BLaER1 treated with 17β-estradiol and CSF1 and Interleukin-3, amounts not matched to agents 10 nM and 100 nM (cell line): ENCODE measurements at regions not wholly inside any gene's neighbourhood (a gene's known extent, or its start where the extent isn't known, plus 50 kb on each side); places are given as distances from the start of the nearest gene placed in this dataset.

Experiments used
- H3K27ac ChIP-seq, 11 experiments: shearing (Covaris generic); formaldehyde crosslinking; 2 replicates each; pipeline ENCODE4 v1.8.1; 2022
- H3K27me3 ChIP-seq, 11 experiments: shearing (Covaris generic); formaldehyde crosslinking; 2 replicates each; pipeline ENCODE4 v1.8.1; 2022
- H3K36me3 ChIP-seq, 11 experiments: shearing (Covaris generic); formaldehyde crosslinking; 2 replicates each; pipeline ENCODE4 v1.8.1; 2022
- H3K4me1 ChIP-seq, 10 experiments: shearing (Covaris generic); formaldehyde crosslinking; 2 replicates each; pipeline ENCODE4 v1.8.1; 2022
- H3K4me2 ChIP-seq, 11 experiments: shearing (Covaris generic); formaldehyde crosslinking; 2 replicates each; pipeline ENCODE4 v1.8.1; 2022
- H3K4me3 ChIP-seq, 10 experiments: shearing (Covaris generic); formaldehyde crosslinking; 2 replicates each; pipeline ENCODE4 v1.8.1; 2022
- H3K9ac ChIP-seq, 11 experiments: shearing (Covaris generic); formaldehyde crosslinking; 2 replicates each; pipeline ENCODE4 v1.8.1; 2022
- H3K9me3 ChIP-seq, 11 experiments: shearing (Covaris generic); formaldehyde crosslinking; replicated peaks in 1 of 11; 2 replicates each; pipeline ENCODE4 v1.8.1; 2022
- H4K20me1 ChIP-seq, 11 experiments: shearing (Covaris generic); formaldehyde crosslinking; 2 replicates each; pipeline ENCODE4 v1.8.1; 2022
- Cebpa-rat ChIP-seq, 11 experiments: shearing (Covaris generic); IDR thresholded peaks; 2 replicates each; pipeline ENCODE4 v1.8.1; 2022

DNA sequence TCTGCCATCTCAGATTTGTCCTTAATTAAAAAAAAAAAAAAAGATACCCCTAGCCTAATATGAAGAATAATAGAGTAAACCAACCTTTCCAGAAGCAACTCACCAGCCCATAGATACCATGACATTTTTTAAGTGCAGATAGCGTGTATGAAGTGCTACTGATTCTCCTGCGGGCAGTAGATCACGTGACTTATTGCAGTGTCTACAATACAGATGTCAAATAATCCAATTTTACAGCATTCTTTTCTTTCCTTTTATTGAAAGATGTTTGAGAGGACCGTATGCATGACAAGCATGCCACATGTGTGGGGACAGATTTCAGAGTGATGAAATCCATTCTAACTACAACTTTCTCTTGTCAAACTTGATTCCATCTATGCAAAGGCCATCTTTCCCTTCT is 232.9 kb upstream of the SP4 start:
- no peak for TF ChIP-seq Cebpa-rat (IDR thresholded peaks at IDR 0.05)
- Histone ChIP-seq H3K36me3 (no peaks in the 10 kb centered on the region), H3K9ac (no peak overlapping the region), H3K9me3 (0 out of 22 replicates have a peak, but pooled peaks cover 0 to 5% (median 0%) of the 10 kb centered on the region in 11 experiments), H3K4me3 (no peak overlapping the region), H3K4me1 (peaks cover 0 to 8% (median 2%) of the 10 kb centered on the region in 10 experiments; a peak in 4 of 20 replicates), H4K20me1 (no peaks in the 10 kb centered on the region), H3K27ac (no peak overlapping the region), H3K27me3 (no peaks in the 10 kb centered on the region), H3K4me2 (no peak overlapping the region)

GRCh38 chr7:21198921-21199320 is 229.0 kb upstream of the SP4 start:
- H3K27me3 ChIP-seq: no peaks in the 10 kb centered on the region
- H3K4me1 ChIP-seq: peaks cover 0 to 8% (median 2%) of the 10 kb centered on the region in 10 experiments; a peak in 4 of 20 replicates
- no peak overlapping the region for H3K4me3 ChIP-seq
- no peak for TF ChIP-seq Cebpa-rat (IDR thresholded peaks at IDR 0.05)
- no peaks in the 10 kb centered on the region for H4K20me1 ChIP-seq
- H3K9me3 ChIP-seq: 0 out of 22 replicates have a peak, but pooled peaks cover 0 to 5% (median 0%) of the 10 kb centered on the region in 11 experiments
- no peaks in the 10 kb centered on the region for H3K36me3 ChIP-seq
- no peak overlapping the region for H3K9ac ChIP-seq
- no peak overlapping the region for H3K4me2 ChIP-seq
- H3K27ac ChIP-seq: no peak overlapping the region

DNA sequence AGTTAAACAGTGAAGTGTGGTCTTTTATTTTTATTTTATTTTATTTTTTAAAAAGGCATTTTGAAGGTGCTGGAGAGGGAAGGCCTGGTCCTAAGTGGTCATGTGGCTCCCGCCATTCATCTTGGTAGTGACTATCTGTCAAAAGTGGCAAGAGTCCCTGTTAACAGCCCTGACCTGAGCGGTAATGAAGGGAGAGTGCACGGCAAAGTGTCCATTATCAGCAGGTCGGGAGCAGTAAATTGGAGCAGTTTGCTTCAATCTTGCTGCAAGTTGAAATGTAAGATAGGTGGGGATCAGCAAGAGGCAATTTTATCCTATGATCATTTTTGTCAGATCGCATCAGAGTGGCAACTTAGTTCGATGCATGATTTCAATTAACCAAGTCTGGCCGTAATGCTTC is 227.4 kb upstream of the SP4 start:
- Histone ChIP-seq H4K20me1 (no peaks in the 10 kb centered on the region), H3K9me3 (0 out of 22 replicates have a peak, but pooled peaks cover 0 to 5% (median 0%) of the 10 kb centered on the region in 11 experiments), H3K4me1 (peaks cover 0 to 8% (median 2%) of the 10 kb centered on the region in 10 experiments; a peak in 4 of 20 replicates), H3K27ac (no peak overlapping the region), H3K36me3 (no peaks in the 10 kb centered on the region), H3K27me3 (no peaks in the 10 kb centered on the region), H3K9ac (no peak overlapping the region), H3K4me2 (no peak overlapping the region), H3K4me3 (no peak overlapping the region)
- no peak for TF ChIP-seq Cebpa-rat (IDR thresholded peaks at IDR 0.05)

DNA sequence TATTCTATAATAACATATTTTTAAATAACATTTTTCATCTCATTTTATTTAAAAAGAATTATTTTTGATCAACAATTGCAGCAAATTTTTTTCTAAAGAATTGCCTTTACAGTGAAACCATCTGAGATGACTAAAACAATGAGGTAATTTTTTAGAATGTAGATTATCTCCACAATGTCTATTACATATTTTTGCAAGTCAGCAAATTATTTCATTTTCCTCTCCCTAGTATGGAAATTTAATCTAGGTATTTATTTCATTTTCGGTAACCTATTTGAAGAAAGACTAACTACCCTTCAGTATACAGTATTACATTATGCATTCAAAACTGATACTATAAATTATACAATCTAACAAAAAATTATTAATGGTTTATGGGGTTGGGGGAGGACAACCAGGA is 213.2 kb upstream of the SP4 start:
- no peaks in the 10 kb centered on the region for H3K9me3 ChIP-seq
- no peaks in the 10 kb centered on the region for H4K20me1 ChIP-seq
- no peaks in the 10 kb centered on the region for H3K4me1 ChIP-seq
- no peak for TF ChIP-seq Cebpa-rat (IDR thresholded peaks at IDR 0.05)
- H3K4me3 ChIP-seq: no peak overlapping the region
- no peaks in the 10 kb centered on the region for H3K27me3 ChIP-seq
- no peak overlapping the region for H3K27ac ChIP-seq
- no peaks in the 10 kb centered on the region for H3K36me3 ChIP-seq
- H3K9ac ChIP-seq: no peak overlapping the region
- no peak overlapping the region for H3K4me2 ChIP-seq

DNA sequence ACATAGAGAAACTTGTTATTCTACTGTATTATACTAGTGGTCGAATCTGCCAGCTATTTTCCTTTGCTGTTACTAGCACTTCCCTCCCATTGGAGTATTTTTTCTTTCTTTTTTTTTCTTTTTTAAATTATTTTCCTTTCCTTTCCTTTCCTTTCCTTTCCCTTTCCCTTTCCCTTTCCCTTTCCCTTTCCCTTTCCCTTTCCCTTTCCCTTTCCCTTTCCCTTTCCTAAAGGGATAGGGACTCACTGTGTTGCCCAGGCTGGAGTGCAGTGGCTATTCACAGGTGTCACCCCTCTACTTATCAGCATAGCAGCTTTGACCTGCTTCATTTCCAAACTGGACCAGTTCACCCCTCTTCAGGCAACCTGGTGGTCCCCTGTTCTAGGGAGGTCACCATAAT is 212.6 kb upstream of the SP4 start:
- Histone ChIP-seq H3K27ac (no peak overlapping the region), H3K36me3 (no peaks in the 10 kb centered on the region), H3K4me2 (no peak overlapping the region), H3K27me3 (no peaks in the 10 kb centered on the region), H4K20me1 (no peaks in the 10 kb centered on the region), H3K9me3 (no peaks in the 10 kb centered on the region), H3K4me3 (no peak overlapping the region), H3K9ac (no peak overlapping the region), H3K4me1 (no peaks in the 10 kb centered on the region)
- no peak for TF ChIP-seq Cebpa-rat (IDR thresholded peaks at IDR 0.05)

GRCh38 chr7:21217365-21217764 is 210.5 kb upstream of the SP4 start:
- Histone ChIP-seq H3K27me3 (no peaks in the 10 kb centered on the region), H3K4me3 (no peak overlapping the region), H3K36me3 (no peaks in the 10 kb centered on the region), H3K9ac (no peak overlapping the region), H3K4me2 (no peak overlapping the region), H3K4me1 (no peaks in the 10 kb centered on the region), H3K9me3 (no peaks in the 10 kb centered on the region), H3K27ac (no peak overlapping the region), H4K20me1 (no peaks in the 10 kb centered on the region)
- TF ChIP-seq Cebpa-rat (IDR thresholded peaks at IDR 0.05): no peak

DNA sequence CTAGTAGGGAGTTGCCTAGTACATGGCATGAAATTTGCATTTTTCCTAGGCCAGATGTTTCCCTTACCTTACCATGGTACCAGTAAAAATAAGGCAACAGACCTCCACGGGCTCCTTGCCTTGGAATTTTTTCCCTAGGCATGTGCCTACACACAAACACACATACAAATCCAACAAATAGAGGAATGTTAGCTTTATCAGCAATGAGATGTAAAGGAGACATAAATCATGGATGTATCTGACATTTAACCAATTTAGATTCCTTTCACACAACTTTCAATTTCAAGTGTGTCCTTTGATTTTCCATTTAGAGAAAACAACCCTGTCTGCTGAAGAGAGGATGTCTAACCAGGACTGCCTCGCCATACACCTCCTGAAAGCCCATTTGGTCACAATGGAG is 209.7 kb upstream of the SP4 start:
- H3K9ac ChIP-seq: no peak overlapping the region
- H3K4me2 ChIP-seq: no peak overlapping the region
- H3K4me3 ChIP-seq: no peak overlapping the region
- no peaks in the 10 kb centered on the region for H3K27me3 ChIP-seq
- H3K27ac ChIP-seq: no peak overlapping the region
- no peaks in the 10 kb centered on the region for H3K4me1 ChIP-seq
- no peaks in the 10 kb centered on the region for H3K9me3 ChIP-seq
- H3K36me3 ChIP-seq: no peaks in the 10 kb centered on the region
- H4K20me1 ChIP-seq: no peaks in the 10 kb centered on the region
- TF ChIP-seq Cebpa-rat (IDR thresholded peaks at IDR 0.05): no peak

DNA sequence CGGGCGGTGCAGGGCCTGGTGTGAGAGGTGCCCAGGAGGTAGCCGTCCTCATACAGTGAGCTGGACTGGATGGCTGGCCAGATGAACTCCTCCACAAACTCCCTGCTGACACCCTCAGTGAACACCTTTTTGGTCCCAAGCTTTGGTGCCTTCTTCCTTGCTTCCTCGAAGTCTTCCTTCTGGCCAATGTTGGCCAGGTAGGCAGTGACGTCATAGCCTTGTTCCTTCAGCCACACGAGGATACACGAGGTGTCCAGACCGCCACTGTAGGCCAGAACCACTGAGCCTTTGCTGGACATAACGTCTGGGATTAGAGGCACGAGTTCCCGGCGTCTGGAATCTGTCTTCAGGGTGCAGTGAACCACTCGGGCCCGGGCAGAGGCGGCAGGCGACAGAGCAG is 206.8 kb upstream of the SP4 start:
- Histone ChIP-seq H3K9ac (no peak overlapping the region), H4K20me1 (no peaks in the 10 kb centered on the region), H3K36me3 (no peaks in the 10 kb centered on the region), H3K4me3 (no peak overlapping the region), H3K4me1 (no peaks in the 10 kb centered on the region), H3K9me3 (no peaks in the 10 kb centered on the region), H3K27me3 (no peaks in the 10 kb centered on the region), H3K27ac (no peak overlapping the region), H3K4me2 (no peak overlapping the region)
- TF ChIP-seq Cebpa-rat (IDR thresholded peaks at IDR 0.05): no peak

- no peak overlapping the region for H3K9ac ChIP-seq
- H3K4me3 ChIP-seq: no peak overlapping the region
- TF ChIP-seq Cebpa-rat (IDR thresholded peaks at IDR 0.05): no peak
- no peaks in the 10 kb centered on the region for H3K27me3 ChIP-seq
- H3K9me3 ChIP-seq: no peaks in the 10 kb centered on the region
- no peak overlapping the region for H3K27ac ChIP-seq
- H4K20me1 ChIP-seq: no peaks in the 10 kb centered on the region
- H3K4me2 ChIP-seq: no peak overlapping the region
- no peaks in the 10 kb centered on the region for H3K4me1 ChIP-seq
- no peaks in the 10 kb centered on the region for H3K36me3 ChIP-seq
These were observed 189.3 kb upstream of the SP4 start for GRCh38 chr7:21238400-21239116.

DNA sequence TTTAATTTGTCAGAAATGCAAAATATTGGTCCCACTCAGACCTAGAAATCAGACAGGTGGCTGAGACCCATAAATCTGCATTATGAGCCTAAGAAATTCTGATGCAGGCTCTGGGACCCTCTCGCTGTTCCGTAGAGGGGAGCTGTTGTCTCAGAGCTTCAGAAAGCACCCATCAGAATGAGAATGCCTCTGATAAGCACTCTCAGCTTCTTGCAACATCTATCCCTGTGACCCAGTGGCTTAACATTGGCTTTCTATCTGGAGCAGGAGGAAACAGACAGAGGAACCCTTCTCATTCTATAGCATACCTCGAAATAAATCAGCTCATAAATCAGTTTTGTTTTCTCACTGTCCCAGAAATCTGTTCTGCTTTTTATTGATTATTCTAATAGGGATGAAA is 184.6 kb upstream of the SP4 start:
- H4K20me1 ChIP-seq: no peaks in the 10 kb centered on the region
- H3K9ac ChIP-seq: no peak overlapping the region
- H3K4me1 ChIP-seq: no peaks in the 10 kb centered on the region
- H3K27me3 ChIP-seq: no peaks in the 10 kb centered on the region
- no peak overlapping the region for H3K4me2 ChIP-seq
- H3K27ac ChIP-seq: no peak overlapping the region
- no peaks in the 10 kb centered on the region for H3K36me3 ChIP-seq
- no peaks in the 10 kb centered on the region for H3K9me3 ChIP-seq
- no peak overlapping the region for H3K4me3 ChIP-seq
- TF ChIP-seq Cebpa-rat (IDR thresholded peaks at IDR 0.05): no peak
